ENCODE measurements at regions not wholly inside any gene's neighbourhood (a gene's known extent, or its start where the extent isn't known, plus 50 kb on each side); places are given as distances from the start of the nearest gene placed in this dataset.
"Not testable (repeated sequence)": the region's sequence is repeated elsewhere in the genome, so short reads cannot be mapped to it uniquely, and the experiment has no call there.

DNA sequence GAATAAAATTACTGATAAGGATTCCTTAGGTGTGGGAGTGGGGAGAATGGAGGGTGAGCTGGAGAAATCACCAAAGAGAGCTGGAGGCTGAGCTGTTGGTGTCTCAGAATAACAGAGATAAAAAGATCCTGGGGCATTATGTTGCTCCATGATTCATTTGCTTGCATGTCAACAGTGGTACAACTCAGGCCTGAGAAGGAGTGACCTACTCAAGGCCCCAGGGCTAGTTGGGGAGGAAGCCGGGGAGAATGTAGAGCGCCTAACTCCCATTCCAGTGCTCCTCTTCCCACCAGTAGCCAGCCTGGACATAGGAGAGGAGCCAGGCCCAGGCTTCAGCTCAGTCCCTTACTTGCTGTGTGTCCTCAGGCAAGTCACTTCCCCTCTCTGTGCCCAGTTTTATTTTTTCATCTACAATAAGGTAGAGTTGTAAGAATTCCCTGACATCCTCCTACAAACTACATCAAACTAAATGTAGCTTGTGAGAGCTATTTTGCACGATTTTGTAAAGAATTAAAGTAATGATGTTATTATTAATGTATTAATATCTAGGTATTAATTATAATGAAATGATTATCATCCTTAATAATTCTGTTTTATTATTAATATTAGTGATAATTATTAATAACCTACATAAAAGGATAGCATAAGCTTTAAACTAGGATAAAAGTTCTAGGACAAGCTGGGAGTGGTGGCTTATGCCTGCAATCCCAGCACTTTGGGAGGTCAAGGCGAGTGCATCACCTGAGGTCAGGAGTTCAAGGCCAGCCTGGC is 250.9 kb upstream of the SULF2 start:
- TF ChIP-seq EZH2phosphoT487 (IDR thresholded peaks at IDR 0.05; ENCODE audit: borderline replicate concordance, low read length), result no peak
- TF ChIP-seq, protein P1, sequence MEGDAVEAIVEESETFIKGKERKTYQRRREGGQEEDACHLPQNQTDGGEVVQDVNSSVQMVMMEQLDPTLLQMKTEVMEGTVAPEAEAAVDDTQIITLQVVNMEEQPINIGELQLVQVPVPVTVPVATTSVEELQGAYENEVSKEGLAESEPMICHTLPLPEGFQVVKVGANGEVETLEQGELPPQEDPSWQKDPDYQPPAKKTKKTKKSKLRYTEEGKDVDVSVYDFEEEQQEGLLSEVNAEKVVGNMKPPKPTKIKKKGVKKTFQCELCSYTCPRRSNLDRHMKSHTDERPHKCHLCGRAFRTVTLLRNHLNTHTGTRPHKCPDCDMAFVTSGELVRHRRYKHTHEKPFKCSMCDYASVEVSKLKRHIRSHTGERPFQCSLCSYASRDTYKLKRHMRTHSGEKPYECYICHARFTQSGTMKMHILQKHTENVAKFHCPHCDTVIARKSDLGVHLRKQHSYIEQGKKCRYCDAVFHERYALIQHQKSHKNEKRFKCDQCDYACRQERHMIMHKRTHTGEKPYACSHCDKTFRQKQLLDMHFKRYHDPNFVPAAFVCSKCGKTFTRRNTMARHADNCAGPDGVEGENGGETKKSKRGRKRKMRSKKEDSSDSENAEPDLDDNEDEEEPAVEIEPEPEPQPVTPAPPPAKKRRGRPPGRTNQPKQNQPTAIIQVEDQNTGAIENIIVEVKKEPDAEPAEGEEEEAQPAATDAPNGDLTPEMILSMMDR (IDR thresholded peaks at IDR 0.05; ENCODE audit: low read depth, low read length, poor library complexity, severe bottlenecking), result no peak
- no peaks in the 10 kb centered on the region for H3K79me2 ChIP-seq (ENCODE audit: control insufficient read depth, low read length)
- H3K36me3 ChIP-seq (ENCODE audit: control insufficient read depth, low read length), result no peaks in the 10 kb centered on the region
- H3F3A ChIP-seq (ENCODE audit: control insufficient read depth, insufficient read depth), result no peaks in the 10 kb centered on the region
- no peak overlapping the region for H3K4me2 ChIP-seq (ENCODE audit: low read length)
- H3K9me3 ChIP-seq (ENCODE audit: control insufficient read depth, insufficient read depth, low read length), result no peaks in the 10 kb centered on the region
- H3K9me2 ChIP-seq (replicated peaks; ENCODE audit: control insufficient read depth, low read length), result no peaks in the 10 kb centered on the region
- H4K20me1 ChIP-seq (ENCODE audit: control insufficient read depth, insufficient read depth, low read depth, low read length), result no peaks in the 10 kb centered on the region
- H3K4me3 ChIP-seq (ENCODE audit: low read length), result no peak overlapping the region
- H3K27me3 ChIP-seq (ENCODE audit: control insufficient read depth, low read length), result no peaks in the 10 kb centered on the region
- no peak overlapping the region for H3K27ac ChIP-seq (ENCODE audit: low read depth, low read length)
- H3K4me1 ChIP-seq (ENCODE audit: control insufficient read depth, low read length), result no peaks in the 10 kb centered on the region

DNA sequence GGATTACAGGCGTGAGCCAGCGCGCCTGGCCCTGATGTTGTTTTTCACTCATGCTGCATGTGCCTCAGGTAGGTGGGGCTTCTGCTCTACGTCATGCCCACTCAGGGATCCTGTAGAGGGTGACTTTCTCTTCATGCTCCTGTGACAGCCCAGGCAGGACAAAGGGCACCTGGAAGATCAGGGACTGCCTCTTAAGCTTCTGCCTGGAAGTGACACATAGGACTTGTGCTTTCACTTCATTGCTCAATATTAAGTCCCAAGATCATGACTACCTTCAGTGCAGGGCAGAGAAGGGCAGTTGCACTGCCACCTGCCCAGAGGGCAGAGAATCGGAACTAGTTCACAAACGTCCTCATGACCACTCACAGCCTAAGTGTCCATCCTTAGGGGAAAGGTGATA is 249.5 kb upstream of the SULF2 start:
- H3K4me2 ChIP-seq (ENCODE audit: low read length), result no peak overlapping the region
- H3K4me1 ChIP-seq (ENCODE audit: control insufficient read depth, low read length), result no peaks in the 10 kb centered on the region
- no peaks in the 10 kb centered on the region for H3K9me2 ChIP-seq (replicated peaks; ENCODE audit: control insufficient read depth, low read length)
- no peak overlapping the region for H3K4me3 ChIP-seq (ENCODE audit: low read length)
- H3K79me2 ChIP-seq (ENCODE audit: control insufficient read depth, low read length), result no peaks in the 10 kb centered on the region
- peaks cover 3% of the 10 kb centered on the region; the same call in 1 of the 2 replicates for H3K27me3 ChIP-seq (ENCODE audit: control insufficient read depth, low read length)
- no peaks in the 10 kb centered on the region for H3K36me3 ChIP-seq (ENCODE audit: control insufficient read depth, low read length)
- H4K20me1 ChIP-seq (ENCODE audit: control insufficient read depth, insufficient read depth, low read depth, low read length), result no peaks in the 10 kb centered on the region
- H3K27ac ChIP-seq (ENCODE audit: low read depth, low read length), result no peak overlapping the region
- H3K9me3 ChIP-seq (ENCODE audit: control insufficient read depth, insufficient read depth, low read length), result no peaks in the 10 kb centered on the region
- no peak for TF ChIP-seq EZH2phosphoT487 (IDR thresholded peaks at IDR 0.05; ENCODE audit: borderline replicate concordance, low read length)
- TF ChIP-seq, protein P1 (IDR thresholded peaks at IDR 0.05; ENCODE audit: low read depth, low read length, poor library complexity, severe bottlenecking), result no peak
- H3F3A ChIP-seq (ENCODE audit: control insufficient read depth, insufficient read depth), result no peaks in the 10 kb centered on the region

DNA sequence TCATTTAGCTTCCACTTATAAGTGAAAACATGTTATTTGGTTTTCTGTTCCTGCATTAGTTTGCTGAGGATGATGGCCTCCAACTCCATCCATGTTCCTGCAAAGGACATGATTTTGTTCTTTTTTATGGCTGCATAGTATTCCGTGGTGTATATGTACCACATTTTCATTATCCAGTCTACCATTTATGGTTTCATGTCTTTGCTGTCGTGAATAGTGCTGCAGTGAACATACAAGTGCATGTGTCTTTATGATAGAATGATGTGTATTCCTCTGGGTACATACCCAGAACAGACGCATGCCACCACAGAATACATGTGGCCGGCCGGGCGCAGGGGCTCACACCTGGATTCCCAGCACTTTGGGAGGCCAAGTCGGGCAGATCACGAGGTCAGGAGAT is 247.7 kb upstream of the SULF2 start:
- not testable (repeated sequence) for H3K27me3 ChIP-seq (ENCODE audit: control insufficient read depth, low read length); H4K20me1 ChIP-seq (ENCODE audit: control insufficient read depth, insufficient read depth, low read depth, low read length); H3K9me3 ChIP-seq (ENCODE audit: control insufficient read depth, insufficient read depth, low read length); H3K4me1 ChIP-seq (ENCODE audit: control insufficient read depth, low read length); H3K27ac ChIP-seq (ENCODE audit: low read depth, low read length); H3K36me3 ChIP-seq (ENCODE audit: control insufficient read depth, low read length); H3K9me2 ChIP-seq (replicated peaks; ENCODE audit: control insufficient read depth, low read length); H3F3A ChIP-seq (ENCODE audit: control insufficient read depth, insufficient read depth); H3K79me2 ChIP-seq (ENCODE audit: control insufficient read depth, low read length); H3K4me3 ChIP-seq (ENCODE audit: low read length); H3K4me2 ChIP-seq (ENCODE audit: low read length)

DNA sequence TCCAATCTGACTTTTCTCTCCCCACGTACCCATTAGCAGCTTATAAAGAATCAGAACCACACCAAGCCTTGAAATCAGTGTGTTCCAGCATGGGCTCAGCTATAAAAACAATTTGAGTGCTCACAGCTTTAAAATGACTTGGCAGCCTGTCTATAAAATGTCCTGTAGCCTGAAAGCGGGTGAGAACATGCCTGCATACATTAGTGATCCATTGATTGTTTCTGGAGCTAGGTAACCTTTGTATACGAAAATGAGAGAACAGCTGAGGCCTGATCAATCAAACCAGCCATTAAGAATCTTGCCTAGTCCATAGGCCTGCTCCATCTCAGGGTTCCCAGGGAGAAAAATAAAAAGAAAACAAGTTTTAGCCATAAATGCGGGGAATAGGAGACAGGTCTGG is 245.8 kb upstream of the SULF2 start:
- Histone ChIP-seq H3F3A (ENCODE audit: control insufficient read depth, insufficient read depth) (no peaks in the 10 kb centered on the region), H3K9me2 (replicated peaks; ENCODE audit: control insufficient read depth, low read length) (no peaks in the 10 kb centered on the region), H3K36me3 (ENCODE audit: control insufficient read depth, low read length) (no peaks in the 10 kb centered on the region), H3K4me3 (ENCODE audit: low read length) (no peak overlapping the region), H3K79me2 (ENCODE audit: control insufficient read depth, low read length) (no peaks in the 10 kb centered on the region), H3K4me2 (ENCODE audit: low read length) (no peak overlapping the region), H3K27me3 (ENCODE audit: control insufficient read depth, low read length) (peaks cover 7% of the 10 kb centered on the region), H3K9me3 (ENCODE audit: control insufficient read depth, insufficient read depth, low read length) (no peaks in the 10 kb centered on the region), H4K20me1 (ENCODE audit: control insufficient read depth, insufficient read depth, low read depth, low read length) (no peaks in the 10 kb centered on the region), H3K27ac (ENCODE audit: low read depth, low read length) (no peak overlapping the region), H3K4me1 (ENCODE audit: control insufficient read depth, low read length) (no peaks in the 10 kb centered on the region)
- TF ChIP-seq, protein P1 (IDR thresholded peaks at IDR 0.05; ENCODE audit: low read depth, low read length, poor library complexity, severe bottlenecking), result no peak
- no peak for TF ChIP-seq EZH2phosphoT487 (IDR thresholded peaks at IDR 0.05; ENCODE audit: borderline replicate concordance, low read length)
